NCI-H2227 (cell line): ENCODE measurements at regions not wholly inside any gene's neighbourhood (a gene's known extent, or its start where the extent isn't known, plus 50 kb on each side); places are given as distances from the start of the nearest gene placed in this dataset.

Source experiments
- DNase-seq: peaks from one replicate; lab custom pipeline; 2025; ENCODE audit not compliant: unreplicated experiment; lab: John Stamatoyannopoulos, UW

DNA sequence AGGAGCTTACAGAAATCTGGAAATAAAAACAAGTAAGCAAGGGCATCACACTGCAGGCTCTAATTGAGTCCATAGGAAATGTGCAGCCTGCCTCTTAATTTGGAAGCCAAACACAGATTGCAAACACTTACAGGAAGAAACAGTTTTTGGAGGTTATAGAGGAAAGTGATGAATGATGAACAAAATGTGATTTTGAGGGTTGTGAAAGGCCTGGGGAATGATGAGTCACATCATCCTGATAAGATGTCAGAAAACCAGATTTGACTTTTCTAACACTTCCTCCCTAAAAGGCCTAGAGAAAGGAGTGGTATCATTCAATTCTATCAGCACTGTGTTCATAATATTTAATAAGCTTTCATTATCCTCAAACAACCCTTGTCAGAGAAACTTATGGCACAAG, 96.6 kb upstream of the POU2AF2 start:
- DNase-seq, result no peak

DNA sequence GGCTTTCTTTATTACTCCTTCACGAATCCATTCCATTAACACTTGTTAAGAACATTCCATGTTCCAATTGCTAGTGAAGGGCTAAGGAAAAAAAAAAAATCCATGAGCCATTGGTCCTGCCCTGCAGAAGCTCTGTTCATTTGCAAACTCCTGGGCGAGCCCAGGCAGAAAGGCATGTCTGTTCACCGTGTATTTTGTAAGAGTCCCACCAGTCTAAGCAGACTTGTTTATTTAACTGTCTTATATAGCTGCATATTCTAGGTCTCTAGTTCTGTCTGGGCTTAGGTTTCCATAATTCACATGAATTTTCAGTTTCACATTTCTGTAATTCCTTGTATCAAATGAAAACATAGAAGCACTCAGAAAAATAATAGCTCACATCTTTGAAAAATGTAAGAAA, 97.4 kb upstream of the POU2AF2 start:
- DNase-seq, result no peak

DNA sequence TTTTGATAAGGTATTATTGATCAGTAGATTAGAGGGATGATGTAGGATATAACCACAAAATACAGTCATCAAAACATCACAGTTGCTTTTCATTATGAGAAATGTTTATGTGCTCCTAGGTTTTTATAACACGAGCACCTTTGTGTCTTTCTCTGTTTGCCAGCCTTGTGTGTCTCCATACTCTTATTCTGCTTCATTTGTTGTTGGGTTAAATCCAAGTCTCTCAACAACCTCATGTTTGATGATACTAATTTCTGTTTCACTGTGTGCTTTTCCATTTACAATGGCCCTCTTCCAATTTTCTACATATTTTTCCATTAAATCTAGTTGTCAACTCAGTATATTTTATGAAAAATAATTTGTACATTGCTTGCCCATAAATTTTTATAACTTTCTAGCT, 107.7 kb upstream of the POU2AF2 start:
- DNase-seq, result no peak

DNA sequence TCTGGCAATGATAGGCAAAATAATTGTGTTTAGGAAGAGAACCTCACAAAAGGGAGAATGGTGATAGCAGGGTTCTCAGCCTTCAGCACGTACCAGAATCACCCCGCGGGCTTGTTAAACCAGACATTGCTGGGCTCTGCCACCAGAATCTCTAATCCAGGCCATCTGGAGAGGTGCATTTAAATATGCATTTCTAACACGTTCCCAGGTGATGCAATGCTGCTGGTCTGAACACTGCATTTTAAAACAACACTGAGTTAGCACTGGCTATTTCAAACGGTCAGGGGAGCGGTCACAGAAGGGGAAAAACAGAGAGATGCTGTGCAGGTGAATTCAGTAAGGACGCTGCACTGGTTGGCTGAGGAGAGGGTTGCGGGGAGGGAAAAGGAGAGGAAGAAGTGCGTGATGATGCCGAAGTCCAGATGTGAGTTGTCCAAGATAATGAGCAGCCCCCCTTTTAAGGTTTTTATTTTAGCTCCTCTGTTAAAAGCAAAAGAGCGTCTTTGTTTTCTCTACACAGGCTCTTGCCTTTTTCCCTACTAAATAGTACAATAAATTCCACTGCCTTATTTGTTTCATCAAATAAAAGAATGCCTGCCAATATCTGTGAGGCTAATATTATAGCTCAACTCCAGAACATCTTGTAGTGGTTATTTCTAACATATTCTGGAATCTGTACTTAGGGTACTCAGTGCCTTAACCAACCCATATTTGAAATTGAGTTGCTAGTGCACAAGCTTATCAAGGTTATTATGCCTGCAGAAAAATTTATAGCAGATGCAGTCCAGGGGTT, 109.6 kb upstream of the POU2AF2 start:
- peak; percentile 53 for DNase-seq

DNA sequence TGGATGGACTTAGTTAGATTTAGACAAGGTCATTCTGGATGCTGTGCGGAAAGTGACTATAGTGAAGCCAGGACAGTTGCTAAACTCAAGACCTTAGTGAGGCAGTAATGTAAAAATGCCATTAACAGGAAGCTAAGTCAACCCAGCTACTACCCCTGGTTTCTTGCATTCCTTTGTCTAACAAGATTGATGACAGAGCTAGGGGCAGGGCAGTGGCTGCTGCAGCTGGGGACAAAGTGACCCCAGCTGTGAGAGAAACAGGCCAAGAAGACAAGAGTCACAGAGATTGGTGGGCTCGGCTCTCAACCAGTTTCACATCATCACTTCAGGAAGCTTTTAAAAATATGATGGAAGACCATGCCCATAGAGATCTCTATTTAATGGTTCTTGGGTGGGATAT, 110.4 kb upstream of the POU2AF2 start:
- peak; percentile 62 for DNase-seq

DNA sequence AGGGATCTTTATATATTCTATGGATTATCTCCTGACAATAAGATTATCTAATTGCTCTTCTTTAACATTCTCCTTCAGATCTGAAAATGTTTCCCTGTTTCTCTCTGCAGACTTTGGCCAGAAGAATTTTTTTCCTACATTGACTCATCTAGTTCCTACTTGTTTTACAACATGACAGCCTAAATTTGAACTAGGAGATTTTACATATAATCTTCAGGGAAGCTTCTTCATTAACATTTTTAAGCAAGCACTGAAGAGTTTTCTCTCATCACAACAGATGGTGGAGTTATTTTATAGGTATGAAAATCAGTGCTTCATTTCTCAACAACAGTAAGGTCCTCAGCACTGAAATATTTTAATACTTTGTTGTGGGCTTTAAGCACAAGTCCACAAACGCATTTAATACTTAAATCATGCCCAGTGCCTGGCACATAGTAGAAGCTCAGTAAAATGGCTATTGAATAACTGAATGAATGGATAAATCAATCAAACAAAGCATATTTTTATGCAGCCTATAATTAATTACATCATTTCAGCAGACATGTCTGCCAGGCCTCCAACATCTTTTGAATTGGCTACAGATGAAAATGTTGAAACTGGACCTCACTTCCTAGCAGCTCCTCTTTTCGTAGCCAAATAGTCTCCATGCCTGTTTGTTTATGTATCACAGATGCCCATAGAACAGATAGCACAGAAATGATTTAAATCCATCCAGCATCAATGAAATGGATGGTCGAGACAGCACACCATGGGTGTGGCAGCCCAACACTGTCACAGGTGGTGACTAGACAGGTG, 117.3 kb upstream of the POU2AF2 start:
- DNase-seq, result no peak

- no peak for DNase-seq
Measured at GRCh38 chr11:111124724-111125123, 120.8 kb upstream of the POU2AF2 start.

DNA sequence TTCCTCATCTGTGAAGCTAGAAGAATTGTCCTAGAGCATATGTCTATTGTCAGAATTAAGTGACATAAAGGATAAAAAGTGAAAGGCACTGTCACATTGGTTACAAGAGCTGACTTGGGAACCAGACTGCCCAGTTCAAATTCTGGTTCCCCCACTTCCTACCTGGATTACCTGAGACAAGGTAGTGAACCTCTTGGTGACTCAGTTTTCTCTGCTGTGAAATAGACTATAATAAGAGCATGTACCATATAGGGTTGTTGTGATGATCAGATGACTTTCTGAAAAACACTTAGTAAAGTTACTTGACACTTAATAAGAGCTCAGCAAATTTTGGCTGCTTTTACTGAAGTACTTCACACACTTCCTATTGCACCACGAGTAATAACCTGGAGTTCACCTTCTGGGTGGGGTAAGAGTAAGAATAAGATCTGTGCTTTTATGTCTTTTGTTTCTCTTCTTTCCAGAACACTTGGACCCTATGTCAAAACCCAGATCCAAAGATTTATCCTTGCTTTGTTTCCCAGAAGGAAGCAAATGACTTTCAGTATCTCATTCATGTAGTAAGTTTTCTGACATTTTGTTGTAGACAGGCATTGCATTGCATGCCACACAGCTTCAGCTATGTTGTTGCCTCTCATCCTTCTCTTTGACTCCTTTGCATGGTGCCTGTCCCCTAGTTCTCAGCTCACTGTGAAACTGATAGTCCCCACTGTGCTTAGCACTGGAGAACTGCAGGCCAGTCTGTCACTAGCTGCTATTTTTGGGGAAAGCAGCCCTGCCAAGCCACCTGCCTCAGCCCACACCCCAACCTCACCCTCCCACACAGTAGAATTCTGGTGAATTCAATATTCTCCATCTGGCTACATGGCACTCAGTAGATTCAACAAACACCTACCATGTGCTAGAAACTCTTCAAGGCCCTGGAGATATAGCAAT, 121.8 kb upstream of the POU2AF2 start:
- DNase-seq, result no peak

- DNase-seq, result no peak
Measured at GRCh38 chr11:111120696-111121302, 124.7 kb upstream of the POU2AF2 start.

- DNase-seq, result no peak
Measured at GRCh38 chr11:111120161-111120560, 125.4 kb upstream of the POU2AF2 start.

DNA sequence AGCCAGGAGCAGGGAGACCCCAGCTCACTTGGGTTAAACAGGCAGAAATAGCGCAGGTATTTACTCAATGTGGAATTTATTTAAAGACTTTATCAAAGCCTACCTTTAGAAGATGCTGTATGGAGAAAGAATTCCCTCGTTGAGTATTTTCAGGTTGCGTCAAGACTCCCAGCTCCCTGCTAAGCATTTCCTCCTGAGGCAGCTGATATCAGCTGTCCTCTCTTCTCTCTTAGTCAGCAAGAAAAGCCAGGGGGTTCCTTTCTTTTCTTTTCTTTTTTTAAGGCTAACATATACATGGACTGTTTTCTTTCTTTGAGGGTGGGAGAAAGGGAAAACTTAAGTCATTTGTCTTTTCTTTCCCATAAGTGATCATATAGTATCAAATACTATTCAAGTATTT, 125.8 kb upstream of the POU2AF2 start:
- no peak for DNase-seq

- DNase-seq, result no peak
Measured at GRCh38 chr11:111115890-111116289, 129.6 kb upstream of the POU2AF2 start.

GRCh38 chr11:111114091-111114490, 131.4 kb upstream of the POU2AF2 start:
- no peak for DNase-seq

DNA sequence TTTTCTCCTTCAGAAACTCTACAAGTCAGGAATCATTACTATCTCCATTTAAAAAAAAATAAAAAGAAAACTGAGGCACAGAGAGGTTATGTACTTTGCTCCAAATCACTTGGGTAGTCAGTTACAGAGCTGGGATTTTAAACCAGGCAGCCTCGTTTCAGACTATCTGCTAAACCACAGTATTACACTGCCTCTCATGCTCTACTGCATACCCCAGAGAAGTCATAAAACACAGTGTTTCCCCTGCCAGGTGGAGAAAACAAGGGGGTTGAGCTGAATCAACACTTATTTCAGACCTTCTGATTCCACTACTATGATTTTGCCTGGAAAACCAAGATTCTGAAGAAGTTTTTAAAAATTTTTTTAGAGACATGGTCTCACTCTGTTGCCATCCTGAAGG, 132.9 kb upstream of the POU2AF2 start:
- DNase-seq, result no peak

GRCh38 chr11:111107501-111107900, 138.0 kb upstream of the POU2AF2 start:
- no peak for DNase-seq

DNA sequence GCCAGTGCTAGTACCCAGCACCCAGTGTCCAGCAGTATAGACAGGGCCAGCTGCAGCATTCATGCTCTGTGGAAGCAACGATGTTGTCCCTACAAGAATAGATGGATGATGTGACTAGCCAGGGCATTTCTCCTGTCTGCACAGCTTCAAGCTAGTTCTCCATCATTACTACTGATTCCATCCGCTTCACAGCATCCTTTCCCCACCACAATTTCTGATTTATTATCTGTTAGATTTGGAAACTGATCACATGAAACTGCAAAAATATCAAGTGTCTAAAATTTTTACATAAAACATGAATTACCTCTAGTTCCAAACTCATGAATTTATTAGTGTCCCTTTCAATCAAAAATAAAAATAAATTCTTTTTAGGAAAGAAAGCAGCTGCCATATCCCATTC, 138.9 kb upstream of the POU2AF2 start:
- no peak for DNase-seq

GRCh38 chr11:111105566-111105965, 140.0 kb upstream of the POU2AF2 start:
- peak; percentile 8 for DNase-seq

GRCh38 chr11:111104185-111104584, 141.3 kb upstream of the POU2AF2 start:
- no peak for DNase-seq

GRCh38 chr11:111101881-111102280, 143.6 kb upstream of the POU2AF2 start:
- DNase-seq, result no peak

GRCh38 chr11:111099028-111099713, 146.4 kb upstream of the POU2AF2 start:
- no peak for DNase-seq
